CD4-positive, alpha-beta T cell treated with Interferon alpha-2 for 1 hour (primary cell): ENCODE measurements at regions not wholly inside any gene's neighbourhood (a gene's known extent, or its start where the extent isn't known, plus 50 kb on each side); places are given as distances from the start of the nearest gene placed in this dataset.
A peak's percentile ranks its signal among the peaks of the same experiment; 100 is the strongest.

Source experiments
- DNase-seq, 2 donors: peaks; one replicate each; pipeline ENCODE4 v3.0.0-alpha.2; 2020 to 2022

- no peak for DNase-seq
Measured at GRCh38 chr18:45169610-45170009, 445.7 kb upstream of the SLC14A2 start.

GRCh38 chr18:45171679-45172191, 443.5 kb upstream of the SLC14A2 start:
- no peak for DNase-seq

- DNase-seq: no peak
Measured at GRCh38 chr18:45173327-45173726, 441.9 kb upstream of the SLC14A2 start.

GRCh38 chr18:45173799-45174519, 441.3 kb upstream of the SLC14A2 start:
- no peak for DNase-seq

GRCh38 chr18:45174629-45175136, 440.6 kb upstream of the SLC14A2 start:
- no peak for DNase-seq

- DNase-seq: no peak
Measured at GRCh38 chr18:45175511-45175910, 439.8 kb upstream of the SLC14A2 start.

GRCh38 chr18:45186832-45187231, 428.4 kb upstream of the SLC14A2 start:
- no peak for DNase-seq

GRCh38 chr18:45191795-45192194, 423.5 kb upstream of the SLC14A2 start:
- no peak for DNase-seq

GRCh38 chr18:45197526-45197970, 417.7 kb upstream of the SLC14A2 start:
- DNase-seq: no peak

- DNase-seq: no peak
Measured at GRCh38 chr18:45198526-45198925, 416.8 kb upstream of the SLC14A2 start.

GRCh38 chr18:45201029-45201428, 414.2 kb upstream of the SLC14A2 start:
- DNase-seq: no peak

GRCh38 chr18:45201489-45201888, 413.8 kb upstream of the SLC14A2 start:
- DNase-seq: no peak

GRCh38 chr18:45202061-45202460, 413.2 kb upstream of the SLC14A2 start:
- no peak for DNase-seq

- DNase-seq: no peak
Measured at GRCh38 chr18:45203677-45204076, 411.6 kb upstream of the SLC14A2 start.

- DNase-seq: no peak
Measured at GRCh38 chr18:45207328-45207727, 407.9 kb upstream of the SLC14A2 start.

GRCh38 chr18:45208164-45208563, 407.1 kb upstream of the SLC14A2 start:
- no peak for DNase-seq

GRCh38 chr18:45212181-45213039, 402.9 kb upstream of the SLC14A2 start:
- peak; percentile 75 to 78 for DNase-seq

- no peak for DNase-seq
Measured at GRCh38 chr18:45213040-45213333, 402.3 kb upstream of the SLC14A2 start.

- DNase-seq: no peak
Measured at GRCh38 chr18:45218436-45218835, 396.8 kb upstream of the SLC14A2 start.

GRCh38 chr18:45221363-45221762, 393.9 kb upstream of the SLC14A2 start:
- no peak for DNase-seq

GRCh38 chr18:45222180-45222579, 393.1 kb upstream of the SLC14A2 start:
- DNase-seq: no peak

GRCh38 chr18:45227001-45227742, 388.1 kb upstream of the SLC14A2 start:
- DNase-seq: no peak

GRCh38 chr18:45228796-45229388, 386.4 kb upstream of the SLC14A2 start:
- DNase-seq: no peak
